GM04503 (cell line): ENCODE measurements at regions not wholly inside any gene's neighbourhood (a gene's known extent, or its start where the extent isn't known, plus 50 kb on each side); places are given as distances from the start of the nearest gene placed in this dataset.
A peak's percentile ranks its signal among the peaks of the same experiment; 100 is the strongest.

Experiments used
- DNase-seq: peaks from one replicate; pipeline ENCODE4 v3.0.0-alpha.2; 2012; ENCODE audit warnings: low read depth

GRCh38 chr7:17557251-17557671, 258.8 kb downstream of the AHR start:
- no peak for DNase-seq

DNA sequence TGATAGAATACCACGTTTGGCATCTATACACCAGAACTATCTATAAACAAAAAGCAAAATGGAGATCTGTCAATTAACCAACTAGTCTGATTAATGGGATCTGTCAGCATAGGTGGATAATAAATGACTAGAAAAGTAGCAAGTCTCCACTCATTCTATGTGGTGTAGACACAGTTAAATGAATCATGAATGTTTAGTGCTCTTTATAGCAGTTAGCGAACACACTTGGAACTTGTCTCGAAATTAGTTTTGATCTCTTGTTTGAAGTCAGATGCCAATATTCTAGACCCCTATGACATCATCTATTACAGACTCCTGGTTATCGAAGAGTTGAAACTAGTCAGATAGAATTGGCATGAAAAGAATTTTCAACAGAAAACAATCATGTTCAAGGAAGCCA, 259.7 kb downstream of the AHR start:
- DNase-seq, result no peak

DNA sequence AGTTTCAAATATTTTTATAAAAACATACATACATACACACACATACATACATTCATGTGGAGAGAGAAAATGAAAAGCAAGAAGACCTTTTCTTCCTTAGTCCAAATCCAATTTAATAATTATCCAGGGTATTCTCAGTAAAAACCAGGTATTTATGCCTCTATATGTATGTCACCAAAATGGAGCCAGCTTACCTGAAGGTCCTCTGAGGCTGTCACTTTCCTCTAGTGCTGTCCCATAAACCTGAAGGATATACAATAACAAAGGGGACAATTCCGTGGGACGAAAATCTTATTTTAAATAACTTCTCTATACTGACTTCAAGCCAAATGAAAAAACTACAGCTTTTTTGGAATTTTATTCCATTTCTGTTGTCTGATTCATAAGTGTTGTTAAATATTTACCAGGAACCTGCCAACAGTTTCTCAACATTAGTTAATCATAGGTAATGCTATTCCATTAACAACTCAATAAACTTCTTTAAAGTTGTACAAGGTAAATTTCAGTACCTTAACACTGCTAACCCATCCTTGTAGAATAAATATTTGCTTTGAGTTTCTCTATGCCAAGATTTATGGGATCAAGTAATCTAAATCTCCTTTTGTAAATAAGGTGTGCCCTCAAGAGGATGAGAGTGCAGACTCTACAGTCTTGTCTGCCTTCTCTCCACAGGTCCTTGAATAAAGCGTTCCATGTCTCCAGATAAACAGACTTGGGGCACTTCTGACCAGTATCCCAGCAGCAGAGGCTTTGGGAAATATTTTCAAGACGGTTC, 260.3 kb downstream of the AHR start:
- DNase-seq, result no peak

- no peak for DNase-seq
Measured at GRCh38 chr7:17559388-17559787, 260.9 kb downstream of the AHR start.

DNA sequence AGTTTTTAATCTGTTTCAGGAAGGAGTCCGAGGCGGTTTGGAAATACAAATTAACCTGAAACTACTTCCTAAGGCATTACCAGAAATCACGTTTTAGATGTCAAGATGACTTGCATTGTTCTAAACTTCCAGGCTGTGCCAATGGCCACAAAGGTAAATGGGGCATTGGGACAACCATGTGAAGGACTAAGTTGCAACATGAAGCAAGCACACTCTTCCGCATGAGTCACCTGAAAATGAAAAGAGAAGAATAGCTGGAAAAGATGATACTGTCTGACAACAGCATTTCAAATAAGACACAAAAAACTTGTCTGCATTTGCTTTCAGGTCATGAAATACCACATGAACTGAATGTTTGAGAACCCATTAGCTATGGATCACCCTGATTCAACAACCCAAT, 262.1 kb downstream of the AHR start:
- no peak for DNase-seq

GRCh38 chr7:17560966-17561365, 262.5 kb downstream of the AHR start:
- no peak for DNase-seq

DNA sequence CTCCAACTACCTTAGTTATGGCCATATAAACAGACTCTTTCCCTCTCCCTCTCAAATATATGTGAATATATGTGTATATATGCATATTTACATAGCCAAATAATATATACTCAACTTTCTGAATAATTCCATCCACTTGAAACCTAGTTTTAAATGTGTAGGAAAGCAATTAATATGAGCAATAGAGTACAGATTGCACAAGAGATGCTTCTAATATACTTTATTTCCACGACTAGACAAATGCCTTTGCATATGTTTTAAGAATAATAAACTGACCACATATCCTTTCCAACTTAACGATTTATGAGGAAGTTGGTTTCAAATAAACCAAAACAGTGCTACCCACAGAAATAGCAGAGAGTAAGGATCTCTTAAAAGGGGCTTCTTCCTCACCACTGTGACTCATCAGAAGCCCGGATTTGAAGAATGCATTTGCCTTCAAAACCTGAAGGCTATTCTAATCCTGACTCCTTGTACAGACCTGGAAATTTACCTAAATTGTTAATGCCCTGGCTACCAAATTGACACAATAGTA, 266.3 kb downstream of the AHR start:
- DNase-seq, result no peak

DNA sequence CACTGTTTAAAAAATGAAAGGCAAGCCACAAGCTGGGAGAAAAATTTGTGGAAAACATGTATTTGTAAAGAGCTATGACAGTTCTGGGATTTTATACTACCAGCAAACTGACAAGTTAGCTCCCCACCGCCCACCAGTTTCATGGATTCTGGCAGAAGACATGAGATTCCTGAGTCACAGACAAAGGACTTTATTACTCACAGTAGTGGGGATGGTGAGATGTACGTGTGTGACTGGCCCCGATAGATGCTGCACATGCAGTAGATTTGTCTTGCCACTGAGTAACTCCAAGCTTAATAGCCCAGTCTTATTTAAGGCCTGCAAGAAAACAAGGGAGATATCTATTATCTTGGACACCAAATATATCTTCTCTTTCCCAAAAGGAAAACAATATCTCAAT, 281.7 kb downstream of the AHR start:
- DNase-seq, result no peak

GRCh38 chr7:17580856-17581255, 282.4 kb downstream of the AHR start:
- no peak for DNase-seq

DNA sequence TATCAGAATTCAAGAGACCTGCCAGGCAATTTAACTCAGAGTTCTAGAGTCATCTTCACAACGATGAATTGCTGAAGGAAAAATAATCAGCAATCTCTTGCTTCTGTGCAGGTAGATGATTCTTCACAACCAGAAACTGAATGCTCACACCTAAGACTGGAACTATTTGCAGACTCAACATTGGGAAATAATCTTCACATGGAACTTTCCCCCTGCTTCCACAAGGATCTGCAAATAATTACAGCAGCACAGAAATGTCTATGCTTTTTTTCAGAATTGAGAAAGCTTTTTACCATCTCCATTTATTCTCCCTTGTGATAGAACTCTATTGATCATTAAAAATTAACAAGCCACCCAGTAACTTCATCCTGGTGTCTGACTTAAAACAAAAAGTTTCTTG, 282.8 kb downstream of the AHR start:
- DNase-seq, result no peak

DNA sequence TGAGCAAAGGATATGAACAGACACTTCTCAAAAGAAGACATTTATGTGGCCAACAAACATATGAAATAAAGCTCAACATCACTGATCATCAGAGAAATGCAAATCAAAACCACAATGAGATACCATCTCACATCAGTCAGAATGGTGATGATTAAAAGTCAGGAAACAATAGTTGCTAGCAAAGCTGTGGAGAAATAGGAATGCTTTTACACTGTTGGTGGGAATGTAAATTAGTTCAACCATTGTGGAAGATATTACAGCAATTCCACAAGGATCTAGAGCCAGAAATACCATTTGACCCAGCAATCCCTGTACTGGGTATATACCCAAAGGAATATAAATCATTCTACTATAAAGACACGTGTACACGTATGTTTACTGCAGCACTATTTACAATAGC, 284.2 kb downstream of the AHR start:
- DNase-seq, result peak; percentile 53

DNA sequence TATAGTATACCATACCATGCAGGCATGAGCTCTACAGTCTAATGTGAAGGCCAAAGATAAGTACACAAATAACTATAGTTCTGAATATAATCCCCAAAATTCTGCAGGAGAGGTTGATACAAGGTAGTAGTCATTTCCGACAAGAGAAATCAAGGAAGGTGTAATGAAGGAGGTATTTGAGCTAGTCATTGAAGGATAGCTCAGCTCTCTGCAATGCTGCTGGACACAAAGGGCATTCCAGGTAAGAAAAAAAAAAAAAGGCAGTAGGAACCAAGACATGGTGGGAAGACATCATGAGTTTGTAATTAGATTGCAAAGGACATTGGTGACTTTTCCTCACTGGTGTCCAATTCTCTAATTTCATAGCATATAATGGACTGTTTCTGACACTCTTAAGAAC, 285.3 kb downstream of the AHR start:
- no peak for DNase-seq

DNA sequence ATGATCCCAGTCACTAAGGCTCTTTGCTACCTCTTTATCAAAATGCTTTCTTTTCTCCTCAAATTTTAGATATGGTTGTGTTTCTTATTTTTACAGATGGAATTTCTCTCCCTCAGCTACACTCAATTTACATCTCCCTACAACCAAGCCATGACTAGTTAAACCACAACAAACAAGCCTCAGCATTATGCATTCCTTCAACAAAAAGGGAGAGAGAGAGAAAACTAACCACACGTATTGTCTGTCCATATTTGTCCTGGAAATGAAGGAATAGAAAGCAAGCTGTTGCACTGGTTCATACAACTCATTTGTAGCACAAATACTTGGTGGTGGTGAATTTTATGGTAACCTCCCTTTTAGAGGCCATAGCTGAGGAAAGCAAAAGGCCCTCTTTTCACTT, 286.4 kb downstream of the AHR start:
- DNase-seq, result peak; percentile 49

- no peak for DNase-seq
Measured at GRCh38 chr7:17586711-17587110, 288.3 kb downstream of the AHR start.

- no peak for DNase-seq
Measured at GRCh38 chr7:17588730-17589129, 290.3 kb downstream of the AHR start.

- no peak for DNase-seq
Measured at GRCh38 chr7:17589671-17590070, 291.2 kb downstream of the AHR start.

- no peak for DNase-seq
Measured at GRCh38 chr7:17590221-17590620, 291.8 kb downstream of the AHR start.

DNA sequence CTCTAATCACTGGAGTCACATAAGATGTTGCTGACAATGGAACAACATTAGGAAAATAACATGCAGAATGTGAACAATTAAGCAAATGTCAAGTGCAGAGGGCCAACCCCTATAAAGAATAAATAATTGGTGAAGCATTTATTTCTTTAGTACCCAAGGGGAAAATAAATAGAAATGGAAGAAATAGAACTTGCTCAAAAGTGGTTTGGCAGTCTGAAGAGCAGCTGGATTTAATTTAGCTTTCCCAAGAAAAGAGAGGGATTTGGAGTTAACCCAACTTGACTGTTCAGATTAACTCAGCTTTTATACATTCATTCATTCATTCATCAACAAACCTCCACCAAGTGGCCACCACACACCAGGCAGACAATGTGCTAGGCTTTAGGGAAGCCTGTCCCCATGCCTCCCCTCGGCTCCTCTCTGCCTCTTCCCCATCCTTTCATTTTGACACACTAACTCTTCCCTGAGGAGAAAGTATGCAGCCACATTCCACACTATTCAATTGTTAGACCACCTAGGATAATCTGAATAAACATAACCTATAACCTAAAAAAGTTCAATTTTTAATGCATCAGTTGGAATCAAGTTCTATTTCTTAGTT, 295.5 kb downstream of the AHR start:
- peak; percentile 68 for DNase-seq

DNA sequence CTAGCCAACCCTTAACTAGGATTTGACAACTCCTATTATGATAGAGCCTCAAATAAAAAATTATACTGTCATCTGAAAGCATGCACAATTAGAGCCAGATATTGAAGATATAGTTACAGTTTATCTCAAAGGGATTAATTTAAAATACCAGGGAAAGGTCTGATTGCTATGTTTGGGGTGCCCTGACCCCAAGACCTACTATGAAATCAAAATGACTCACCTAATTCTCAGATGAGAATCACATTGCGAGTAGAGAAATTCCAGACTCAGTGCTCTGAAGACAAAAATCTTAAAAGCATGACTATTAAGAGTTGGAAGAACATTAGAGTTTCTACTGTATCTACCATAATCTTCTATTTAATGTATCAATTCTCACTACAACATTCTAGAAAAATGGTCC, 297.1 kb downstream of the AHR start:
- no peak for DNase-seq

DNA sequence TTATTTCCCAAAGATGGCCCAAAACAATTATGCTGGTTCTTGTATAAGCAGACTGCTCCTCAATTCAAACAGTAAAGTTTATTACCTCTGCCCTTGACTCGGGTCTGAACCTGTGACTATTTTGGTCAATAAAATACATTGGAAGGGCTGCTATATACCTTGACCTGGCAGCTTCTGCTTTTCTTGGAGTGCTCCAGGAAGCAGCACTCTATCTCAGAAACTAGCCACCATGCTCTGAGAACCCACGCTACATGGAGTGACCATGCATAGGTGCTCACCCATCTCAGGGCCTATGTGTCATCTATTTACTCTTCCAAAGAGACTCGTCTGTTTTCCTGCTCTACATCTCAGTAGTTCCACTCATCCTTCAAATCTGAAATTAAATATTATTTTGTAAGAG, 299.9 kb downstream of the AHR start:
- DNase-seq, result no peak

GRCh38 chr7:17598846-17599245, 300.4 kb downstream of the AHR start:
- DNase-seq, result peak; percentile 56

- DNase-seq, result no peak
Measured at GRCh38 chr7:17599733-17600339, 301.4 kb downstream of the AHR start.

- peak; percentile 87 for DNase-seq
Measured at GRCh38 chr7:17600340-17600752, 301.9 kb downstream of the AHR start.
